ENCODE measurements at regions not wholly inside any gene's neighbourhood (a gene's known extent, or its start where the extent isn't known, plus 50 kb on each side); places are given as distances from the start of the nearest gene placed in this dataset.
"Not testable (repeated sequence)": the region's sequence is repeated elsewhere in the genome, so short reads cannot be mapped to it uniquely, and the experiment has no call there.

- not testable (repeated sequence) for H3K27me3 ChIP-seq (ENCODE audit: insufficient read depth, low read length); H2AFZ ChIP-seq (ENCODE audit: low read depth, low read length); H3K4me1 ChIP-seq (ENCODE audit: insufficient read depth, low read length); H3K9me3 ChIP-seq (ENCODE audit: low read length); H3K36me3 ChIP-seq (ENCODE audit: insufficient read depth, low read length); H3K4me3 ChIP-seq (ENCODE audit: low read length)
These were observed 275.9 kb downstream of the GOLGA6L6 start for GRCh38 chr15:20265710-20266109.

DNA sequence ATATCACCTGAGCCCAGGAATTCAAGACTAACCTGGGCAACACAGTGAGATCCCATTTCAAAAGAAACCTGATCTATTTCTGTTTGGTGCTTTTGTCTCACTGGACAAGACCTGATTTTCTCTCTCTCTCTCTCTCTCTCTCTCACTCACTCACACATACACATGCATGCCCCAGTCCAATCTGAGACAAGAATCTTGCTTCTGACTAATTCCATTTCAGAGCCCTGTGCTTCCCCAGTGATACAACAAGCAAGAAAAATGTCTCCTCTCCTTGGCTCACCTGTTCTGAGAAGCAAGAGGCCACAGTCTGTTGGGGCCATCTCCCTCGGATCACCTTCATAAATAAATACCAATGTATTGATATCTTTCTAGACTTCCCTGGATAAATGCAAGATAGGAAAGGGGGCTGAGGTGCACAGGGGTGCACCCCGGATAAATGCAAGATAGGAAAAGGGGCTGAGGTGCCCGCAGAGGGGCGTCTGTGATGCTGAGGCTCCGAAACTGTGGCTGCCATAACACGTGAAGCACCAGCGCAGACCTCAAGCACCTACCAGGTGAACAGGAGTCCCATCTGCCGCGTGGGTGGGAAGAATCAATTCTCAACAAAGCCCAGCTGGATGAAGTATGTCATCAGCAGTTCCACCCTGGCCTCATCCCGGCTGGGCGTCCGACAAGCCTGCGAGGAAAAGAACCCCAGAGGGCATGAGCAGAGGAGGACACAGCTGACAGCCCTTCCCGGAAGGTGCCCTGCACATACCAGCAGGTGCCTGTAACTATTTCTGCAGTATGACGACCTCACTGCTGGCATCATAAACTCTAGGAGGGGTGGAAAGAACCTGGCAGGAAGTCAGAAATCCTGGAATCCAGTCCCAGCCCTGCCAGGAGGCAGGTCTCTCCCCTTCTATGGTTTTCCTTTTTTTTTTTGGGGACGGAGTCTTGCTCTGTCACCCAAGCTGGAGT, 280.0 kb downstream of the GOLGA6L6 start:
- H3K4me1 ChIP-seq (ENCODE audit: insufficient read depth, low read length); H2AFZ ChIP-seq (ENCODE audit: low read depth, low read length); H3K9me3 ChIP-seq (ENCODE audit: low read length); H3K36me3 ChIP-seq (ENCODE audit: insufficient read depth, low read length); H3K4me3 ChIP-seq (ENCODE audit: low read length); H3K27me3 ChIP-seq (ENCODE audit: insufficient read depth, low read length): not testable (repeated sequence)

DNA sequence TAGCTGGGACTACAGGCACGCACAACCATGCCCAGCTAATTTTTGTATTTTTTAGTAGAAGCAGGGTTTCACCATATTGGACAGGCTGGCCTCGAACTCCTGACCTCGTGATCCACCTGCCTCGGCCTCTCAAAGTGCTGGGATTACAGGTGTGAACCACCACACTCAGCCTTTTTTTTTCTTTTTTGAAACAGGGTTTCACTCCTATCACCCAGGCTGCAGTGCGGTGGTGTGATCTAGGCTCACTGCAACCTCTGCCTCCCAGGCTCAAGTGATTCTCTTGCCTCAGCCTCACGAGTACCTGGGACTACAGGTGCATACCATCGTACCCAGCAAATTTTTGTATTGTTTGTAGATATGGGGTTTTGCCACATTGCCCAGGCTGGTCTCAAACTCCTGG, 280.9 kb downstream of the GOLGA6L6 start:
- not testable (repeated sequence) for H3K27me3 ChIP-seq (ENCODE audit: insufficient read depth, low read length); H3K4me1 ChIP-seq (ENCODE audit: insufficient read depth, low read length); H3K9me3 ChIP-seq (ENCODE audit: low read length)

DNA sequence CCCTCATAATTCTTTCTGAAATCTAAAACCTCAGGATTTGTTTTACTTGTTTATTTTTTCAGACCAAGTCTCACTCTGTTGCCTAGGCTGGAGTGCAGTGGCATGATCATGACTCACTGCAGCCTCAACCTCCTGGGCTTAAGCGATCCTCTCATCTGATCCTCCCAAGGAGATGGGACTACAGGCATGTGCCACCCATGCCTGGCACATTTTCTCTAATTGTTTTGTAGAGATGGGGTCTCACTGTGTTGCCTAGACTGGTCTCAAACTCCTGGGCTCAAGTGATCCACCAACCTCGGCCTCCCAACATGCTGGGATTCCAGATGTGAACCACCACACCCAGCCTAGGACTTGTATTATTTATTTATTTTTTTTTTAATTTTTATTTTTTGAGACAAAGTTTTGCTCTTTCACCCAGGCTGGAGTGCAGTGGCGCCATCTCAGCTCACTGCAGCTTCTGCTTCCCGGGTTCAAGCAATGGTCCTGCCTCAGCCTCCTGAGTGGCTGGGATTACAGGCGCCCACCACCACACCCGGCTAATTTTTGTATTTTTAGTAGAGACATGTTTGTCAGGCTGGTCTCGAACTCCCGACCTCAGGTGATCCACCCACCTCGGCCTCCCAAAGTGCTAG, 281.9 kb downstream of the GOLGA6L6 start:
- not testable (repeated sequence) for H3K27me3 ChIP-seq (ENCODE audit: insufficient read depth, low read length); H3K4me1 ChIP-seq (ENCODE audit: insufficient read depth, low read length); H2AFZ ChIP-seq (ENCODE audit: low read depth, low read length); H3K9me3 ChIP-seq (ENCODE audit: low read length); H3K4me3 ChIP-seq (ENCODE audit: low read length); H3K36me3 ChIP-seq (ENCODE audit: insufficient read depth, low read length)

More for the DNA sequence above, 280.9 kb downstream of the GOLGA6L6 start:
- H3K4me3 ChIP-seq (ENCODE audit: low read length); H2AFZ ChIP-seq (ENCODE audit: low read depth, low read length); H3K36me3 ChIP-seq (ENCODE audit: insufficient read depth, low read length): not testable (repeated sequence)

DNA sequence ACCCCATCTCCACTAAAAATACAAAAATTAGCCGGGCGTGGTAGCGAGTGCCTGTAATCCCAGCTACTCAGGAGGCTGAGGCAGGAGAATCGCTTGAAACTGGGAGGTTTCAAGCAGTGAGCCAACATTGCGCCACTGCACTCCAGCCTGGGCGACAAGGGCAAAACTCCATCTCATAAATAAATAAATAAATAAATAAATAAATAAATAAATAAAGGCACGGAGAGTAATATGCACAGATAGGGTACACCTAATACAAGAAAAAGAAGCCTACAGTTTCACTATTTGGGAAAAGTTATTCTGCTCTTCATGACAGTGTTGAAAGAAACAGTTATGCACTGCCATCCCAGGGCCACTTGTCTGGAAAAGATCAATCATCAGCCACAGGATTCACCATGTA, 285.2 kb downstream of the GOLGA6L6 start:
- not testable (repeated sequence) for H3K9me3 ChIP-seq (ENCODE audit: low read length); H3K4me3 ChIP-seq (ENCODE audit: low read length); H3K27me3 ChIP-seq (ENCODE audit: insufficient read depth, low read length); H3K36me3 ChIP-seq (ENCODE audit: insufficient read depth, low read length); H2AFZ ChIP-seq (ENCODE audit: low read depth, low read length); H3K4me1 ChIP-seq (ENCODE audit: insufficient read depth, low read length)

DNA sequence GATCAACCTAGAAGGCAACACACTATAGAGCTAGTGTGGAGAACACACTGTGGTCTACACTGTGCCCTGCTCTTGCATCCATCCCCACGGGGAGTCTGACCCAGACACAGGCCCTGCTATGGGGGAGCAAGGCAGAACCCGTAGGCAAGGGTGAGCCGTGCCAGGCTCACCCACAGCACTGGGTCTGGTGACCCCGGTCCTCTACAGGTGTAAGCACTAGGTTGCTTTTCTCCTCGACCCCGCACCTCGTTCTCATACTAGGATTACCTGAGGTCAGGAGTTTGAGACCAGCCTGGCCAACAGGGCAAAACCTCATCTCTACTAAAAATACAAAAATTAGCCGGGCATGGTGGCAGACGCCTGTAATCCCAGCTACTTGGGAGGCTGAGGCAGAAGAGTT, 286.0 kb downstream of the GOLGA6L6 start:
- not testable (repeated sequence) for H3K4me3 ChIP-seq (ENCODE audit: low read length); H3K36me3 ChIP-seq (ENCODE audit: insufficient read depth, low read length); H3K4me1 ChIP-seq (ENCODE audit: insufficient read depth, low read length); H2AFZ ChIP-seq (ENCODE audit: low read depth, low read length); H3K9me3 ChIP-seq (ENCODE audit: low read length); H3K27me3 ChIP-seq (ENCODE audit: insufficient read depth, low read length)

DNA sequence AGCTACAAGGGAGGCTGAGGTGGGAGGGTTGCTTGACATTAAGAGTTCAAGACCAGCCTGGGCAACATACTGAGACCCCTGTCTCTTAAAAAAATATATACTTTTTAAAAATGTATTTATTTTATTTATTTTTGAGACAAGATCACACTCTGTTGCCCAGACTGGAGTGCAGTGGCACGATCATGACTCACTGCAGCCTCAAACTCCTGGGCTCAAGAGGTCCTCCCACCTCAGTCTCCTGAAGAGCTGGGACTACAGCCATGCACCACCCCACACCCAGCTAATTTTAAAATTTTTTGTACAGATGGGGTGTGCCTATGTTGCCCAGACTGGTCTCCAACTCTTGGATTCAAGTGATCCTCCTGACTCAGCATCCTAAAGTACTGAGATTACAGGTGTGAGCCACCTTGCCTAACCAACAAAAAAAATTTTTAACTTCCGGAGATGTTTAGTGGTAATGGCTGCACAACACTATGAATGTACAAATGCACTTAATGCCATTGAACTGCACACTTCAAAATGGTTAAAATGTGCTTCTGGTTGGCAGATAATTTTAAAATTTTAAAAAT, 288.5 kb downstream of the GOLGA6L6 start:
- not testable (repeated sequence) for H3K9me3 ChIP-seq (ENCODE audit: low read length); H2AFZ ChIP-seq (ENCODE audit: low read depth, low read length); H3K4me1 ChIP-seq (ENCODE audit: insufficient read depth, low read length); H3K27me3 ChIP-seq (ENCODE audit: insufficient read depth, low read length); H3K4me3 ChIP-seq (ENCODE audit: low read length); H3K36me3 ChIP-seq (ENCODE audit: insufficient read depth, low read length)

DNA sequence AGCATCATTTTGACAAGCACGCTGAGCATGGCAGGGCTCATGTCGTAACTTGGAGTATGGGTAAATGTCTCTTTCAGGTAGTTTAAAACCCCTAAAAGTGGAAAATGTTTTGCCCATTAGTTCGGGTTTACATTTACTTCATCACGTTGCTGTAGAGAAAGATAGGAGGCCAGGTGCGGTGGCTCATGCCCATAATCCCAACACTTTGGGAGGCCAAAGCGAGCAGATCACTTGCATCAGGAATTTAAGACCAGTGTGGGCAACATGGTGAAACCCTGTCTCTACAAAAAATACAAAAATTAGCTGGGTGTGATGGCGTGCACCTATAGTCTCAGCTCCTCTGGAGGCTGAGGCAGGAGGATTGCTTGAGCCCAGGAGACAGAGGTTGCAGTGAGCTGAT, 289.6 kb downstream of the GOLGA6L6 start:
- not testable (repeated sequence) for H3K4me1 ChIP-seq (ENCODE audit: insufficient read depth, low read length); H3K4me3 ChIP-seq (ENCODE audit: low read length); H2AFZ ChIP-seq (ENCODE audit: low read depth, low read length); H3K9me3 ChIP-seq (ENCODE audit: low read length); H3K36me3 ChIP-seq (ENCODE audit: insufficient read depth, low read length); H3K27me3 ChIP-seq (ENCODE audit: insufficient read depth, low read length)

- H3K4me1 ChIP-seq (ENCODE audit: insufficient read depth, low read length); H2AFZ ChIP-seq (ENCODE audit: low read depth, low read length); H3K4me3 ChIP-seq (ENCODE audit: low read length); H3K9me3 ChIP-seq (ENCODE audit: low read length); H3K27me3 ChIP-seq (ENCODE audit: insufficient read depth, low read length); H3K36me3 ChIP-seq (ENCODE audit: insufficient read depth, low read length): not testable (repeated sequence)
These were observed 290.2 kb downstream of the GOLGA6L6 start for GRCh38 chr15:20251214-20252005.

DNA sequence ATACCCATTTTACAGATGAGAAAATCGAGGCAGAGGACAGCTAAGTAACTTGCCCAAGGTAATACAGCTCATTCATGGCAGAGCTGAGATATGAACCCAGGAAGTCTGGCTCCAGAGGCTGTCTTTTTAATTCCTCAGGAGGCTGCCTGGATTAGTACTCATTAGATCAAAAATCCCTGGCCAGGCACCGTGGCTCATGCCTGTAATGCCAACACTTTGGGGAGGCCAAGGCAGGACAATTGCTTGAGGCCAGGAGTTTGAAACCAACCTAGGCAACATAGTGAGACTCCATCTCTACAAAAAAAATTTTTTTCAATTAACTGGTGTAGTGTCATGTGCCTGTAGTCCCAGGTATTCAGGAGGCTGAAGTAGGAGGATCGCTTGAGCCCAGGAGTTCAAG, 291.4 kb downstream of the GOLGA6L6 start:
- not testable (repeated sequence) for H3K27me3 ChIP-seq (ENCODE audit: insufficient read depth, low read length); H3K4me1 ChIP-seq (ENCODE audit: insufficient read depth, low read length); H3K4me3 ChIP-seq (ENCODE audit: low read length); H3K36me3 ChIP-seq (ENCODE audit: insufficient read depth, low read length); H3K9me3 ChIP-seq (ENCODE audit: low read length); H2AFZ ChIP-seq (ENCODE audit: low read depth, low read length)

- H3K4me1 ChIP-seq (ENCODE audit: insufficient read depth, low read length); H3K4me3 ChIP-seq (ENCODE audit: low read length); H3K9me3 ChIP-seq (ENCODE audit: low read length); H2AFZ ChIP-seq (ENCODE audit: low read depth, low read length); H3K36me3 ChIP-seq (ENCODE audit: insufficient read depth, low read length); H3K27me3 ChIP-seq (ENCODE audit: insufficient read depth, low read length): not testable (repeated sequence)
These were observed 292.0 kb downstream of the GOLGA6L6 start for GRCh38 chr15:20249677-20249970.

GRCh38 chr15:20248434-20248833, 293.2 kb downstream of the GOLGA6L6 start:
- not testable (repeated sequence) for H3K4me3 ChIP-seq (ENCODE audit: low read length); H3K4me1 ChIP-seq (ENCODE audit: insufficient read depth, low read length); H3K27me3 ChIP-seq (ENCODE audit: insufficient read depth, low read length); H3K36me3 ChIP-seq (ENCODE audit: insufficient read depth, low read length); H3K9me3 ChIP-seq (ENCODE audit: low read length); H2AFZ ChIP-seq (ENCODE audit: low read depth, low read length)

- not testable (repeated sequence) for H3K36me3 ChIP-seq (ENCODE audit: insufficient read depth, low read length); H3K4me1 ChIP-seq (ENCODE audit: insufficient read depth, low read length); H3K9me3 ChIP-seq (ENCODE audit: low read length); H2AFZ ChIP-seq (ENCODE audit: low read depth, low read length); H3K4me3 ChIP-seq (ENCODE audit: low read length); H3K27me3 ChIP-seq (ENCODE audit: insufficient read depth, low read length)
These were observed 294.5 kb downstream of the GOLGA6L6 start for GRCh38 chr15:20247137-20247536.
